Neural progenitor cell (in vitro differentiated cells): ENCODE measurements at regions not wholly inside any gene's neighbourhood (a gene's known extent, or its start where the extent isn't known, plus 50 kb on each side); places are given as distances from the start of the nearest gene placed in this dataset.

Experiments used
- DNase-seq: peaks from one replicate; pipeline ENCODE4 v3.0.0-alpha.2; 2016; ENCODE audit warnings: low spot score
- H2AFZ ChIP-seq: fragments of 200-600 bp; sonication (generic); replicated peaks from 2 replicates; pipeline ENCODE4 v1.6.1; 2016; ENCODE audit warnings: antibody characterized with exemption
- H3F3A ChIP-seq: fragments of 200-600 bp; sonication (generic); 2 replicates; pipeline ENCODE4 v1.6.1; 2016; ENCODE audit warnings: antibody characterized with exemption, low read depth
- H3K27ac ChIP-seq: fragments of 200-600 bp; sonication (generic); 2 replicates; pipeline ENCODE4 v1.5.1; 2016; ENCODE audit warnings: mild to moderate bottlenecking
- H3K27me3 ChIP-seq: fragments of 200-600 bp; sonication (generic); 2 replicates; pipeline ENCODE4 v1.6.1; 2016; ENCODE audit warnings: mild to moderate bottlenecking, moderate library complexity
- H3K36me3 ChIP-seq: fragments of 200-600 bp; sonication (generic); 2 replicates; pipeline ENCODE4 v1.5.1; 2016
- H3K4me1 ChIP-seq: fragments of 200-600 bp; sonication (generic); 2 replicates; pipeline ENCODE4 v1.6.1; 2016; ENCODE audit warnings: mixed run types
- H3K4me2 ChIP-seq: fragments of 200-600 bp; sonication (generic); 2 replicates; pipeline ENCODE4 v1.6.1; 2016
- H3K4me3 ChIP-seq: fragments of 200-600 bp; sonication (generic); 2 replicates; pipeline ENCODE4 v1.5.1; 2016
- H3K79me2 ChIP-seq: fragments of 200-600 bp; sonication (generic); 2 replicates; pipeline ENCODE4 v1.6.1; 2016; ENCODE audit warnings: low read depth
- H3K9ac ChIP-seq: fragments of 200-600 bp; sonication (generic); 2 replicates; pipeline ENCODE4 v1.6.1; 2016
- H3K9me3 ChIP-seq: fragments of 200-600 bp; sonication (generic); 2 replicates; pipeline ENCODE4 v1.5.1; 2016; ENCODE audit warnings: low read depth
- H4K20me1 ChIP-seq: fragments of 200-600 bp; sonication (generic); 2 replicates; pipeline ENCODE4 v1.6.1; 2016; ENCODE audit warnings: low read depth
- H3K27ac Mint-ChIP-seq: 3 replicates; pipeline ENCODE4 v1.8.0; 2021; ENCODE audit warnings: mixed read lengths
- H3K27me3 Mint-ChIP-seq: 2 replicates; pipeline ENCODE4 v1.8.0; 2022; ENCODE audit warnings: low read depth, mild to moderate bottlenecking, inconsistent platforms, moderate library complexity, mixed read lengths; ENCODE audit not compliant: insufficient read depth
- H3K36me3 Mint-ChIP-seq: 3 replicates; pipeline ENCODE4 v1.8.0; 2021; ENCODE audit warnings: mixed read lengths
- H3K4me1 Mint-ChIP-seq: 3 replicates; pipeline ENCODE4 v1.8.0; 2021; ENCODE audit warnings: mixed read lengths
- H3K4me3 Mint-ChIP-seq: 3 replicates; pipeline ENCODE4 v1.8.0; 2021; ENCODE audit warnings: mild to moderate bottlenecking, moderate library complexity, mixed read lengths
- H3K9me3 Mint-ChIP-seq: 3 replicates; pipeline ENCODE4 v1.8.0; 2020; ENCODE audit warnings: mixed read lengths
- CTCF ChIP-seq: fragments of 200-600 bp; sonication (generic); IDR thresholded peaks from 2 replicates; pipeline ENCODE4 v1.5.1; 2017; ENCODE audit warnings: antibody characterized with exemption, mild to moderate bottlenecking
- EZH2 ChIP-seq: fragments of 200-600 bp; sonication (generic); IDR thresholded peaks from 2 replicates; pipeline ENCODE4 v1.6.1; 2017; ENCODE audit warnings: antibody characterized with exemption, mild to moderate bottlenecking, moderate library complexity
- EZH2phosphoT487 ChIP-seq: fragments of 200-600 bp; sonication (generic); IDR thresholded peaks from 2 replicates; pipeline ENCODE4 v1.6.1; 2017; ENCODE audit warnings: antibody characterized with exemption

GRCh38 chr15:93362821-93363220 is 273.8 kb upstream of the RGMA start:
- Mint-ChIP-seq H3K27me3 (no peaks in the 10 kb centered on the region), H3K4me3 (peak overlapping the region; percentile 27), H3K4me1 (peaks cover 87% of the 10 kb centered on the region), H3K9me3 (no peaks in the 10 kb centered on the region), H3K36me3 (no peaks in the 10 kb centered on the region), H3K27ac (peak overlapping the region; percentile 35)
- H3K27ac ChIP-seq = peak overlapping the region; percentile 84
- no peaks in the 10 kb centered on the region for H3K36me3 ChIP-seq
- no peak overlapping the region for H3K9ac ChIP-seq
- DNase-seq = peak; percentile 83
- H3K4me2 ChIP-seq = peak overlapping the region; percentile 49
- peak; percentile 44 for TF ChIP-seq CTCF
- no peak for TF ChIP-seq EZH2phosphoT487
- no peak for TF ChIP-seq EZH2
- H3K4me3 ChIP-seq = no peak overlapping the region
- peaks cover 78% of the 10 kb centered on the region for H3F3A ChIP-seq
- H3K4me1 ChIP-seq = peaks cover 77% of the 10 kb centered on the region
- H3K27me3 ChIP-seq = no peaks in the 10 kb centered on the region
- H2AFZ ChIP-seq = no peak overlapping the region
- H3K79me2 ChIP-seq = peaks cover 7% of the 10 kb centered on the region
- no peaks in the 10 kb centered on the region for H3K9me3 ChIP-seq
- no peaks in the 10 kb centered on the region for H4K20me1 ChIP-seq

- H3K27ac Mint-ChIP-seq = peak overlapping the region; percentile 85
- peak overlapping the region; percentile 84 for H3K27ac ChIP-seq
- peaks cover 90% of the 10 kb centered on the region for H3K4me1 Mint-ChIP-seq
- no peak overlapping the region for H3K9ac ChIP-seq
- H3K4me3 Mint-ChIP-seq = peak overlapping the region; percentile 44
- H3K4me2 ChIP-seq = peak overlapping the region; percentile 49
- no peak overlapping the region for H2AFZ ChIP-seq
- no peaks in the 10 kb centered on the region for H3K9me3 Mint-ChIP-seq
- peaks cover 77% of the 10 kb centered on the region for H3K4me1 ChIP-seq
- H3K27me3 Mint-ChIP-seq = peaks cover 2% of the 10 kb centered on the region
- peaks cover 6% of the 10 kb centered on the region for H3K36me3 Mint-ChIP-seq
- peak; percentile 57 for DNase-seq
- peaks cover 78% of the 10 kb centered on the region for H3F3A ChIP-seq
- no peaks in the 10 kb centered on the region for H3K9me3 ChIP-seq
- H3K36me3 ChIP-seq = no peaks in the 10 kb centered on the region
- H4K20me1 ChIP-seq = no peaks in the 10 kb centered on the region
- peaks cover 7% of the 10 kb centered on the region for H3K79me2 ChIP-seq
- TF ChIP-seq EZH2phosphoT487 (no peak), EZH2 (no peak), CTCF (no peak)
- no peak overlapping the region for H3K4me3 ChIP-seq
- H3K27me3 ChIP-seq = no peaks in the 10 kb centered on the region
These were observed 273.2 kb upstream of the RGMA start for GRCh38 chr15:93362203-93362602.

- Histone ChIP-seq H3K4me2 (peak overlapping the region; percentile 49), H3F3A (peaks cover 73% of the 10 kb centered on the region), H3K9me3 (no peaks in the 10 kb centered on the region), H3K36me3 (no peaks in the 10 kb centered on the region), H3K4me1 (peaks cover 72% of the 10 kb centered on the region), H3K4me3 (no peak overlapping the region), H2AFZ (no peak overlapping the region), H3K9ac (no peak overlapping the region), H3K27ac (peak overlapping the region; percentile 84), H3K79me2 (peaks cover 7% of the 10 kb centered on the region), H4K20me1 (no peaks in the 10 kb centered on the region), H3K27me3 (no peaks in the 10 kb centered on the region)
- no peak for DNase-seq
- Mint-ChIP-seq H3K36me3 (peaks cover 8% of the 10 kb centered on the region), H3K27me3 (peaks cover 2% of the 10 kb centered on the region), H3K4me3 (peak overlapping the region; percentile 2), H3K9me3 (no peaks in the 10 kb centered on the region), H3K4me1 (peaks cover 89% of the 10 kb centered on the region), H3K27ac (no peak overlapping the region)
- TF ChIP-seq EZH2 = no peak
These were observed 272.7 kb upstream of the RGMA start for GRCh38 chr15:93361703-93362102.

GRCh38 chr15:93360976-93361375 is 272.0 kb upstream of the RGMA start:
- peaks cover 3% of the 10 kb centered on the region for H3K9me3 Mint-ChIP-seq
- Histone ChIP-seq H3K4me1 (peaks cover 64% of the 10 kb centered on the region), H3K4me2 (peak overlapping the region; percentile 49), H3K79me2 (peaks cover 7% of the 10 kb centered on the region), H3K27me3 (no peaks in the 10 kb centered on the region), H4K20me1 (no peaks in the 10 kb centered on the region), H3K9me3 (no peaks in the 10 kb centered on the region), H3K4me3 (no peak overlapping the region), H3K36me3 (no peaks in the 10 kb centered on the region), H2AFZ (no peak overlapping the region), H3K27ac (peak overlapping the region; percentile 84), H3F3A (peaks cover 66% of the 10 kb centered on the region), H3K9ac (no peak overlapping the region)
- H3K4me3 Mint-ChIP-seq = no peak overlapping the region
- no peak for DNase-seq
- H3K4me1 Mint-ChIP-seq = peaks cover 84% of the 10 kb centered on the region
- peak overlapping the region; percentile 85 for H3K27ac Mint-ChIP-seq
- TF ChIP-seq EZH2 (no peak), CTCF (no peak), EZH2phosphoT487 (no peak)
- peaks cover 3% of the 10 kb centered on the region for H3K27me3 Mint-ChIP-seq
- H3K36me3 Mint-ChIP-seq = peaks cover 15% of the 10 kb centered on the region
